ENCODE measurements at regions not wholly inside any gene's neighbourhood (a gene's known extent, or its start where the extent isn't known, plus 50 kb on each side); places are given as distances from the start of the nearest gene placed in this dataset.

GRCh38 chr4:81754169-81754568 is 282.5 kb upstream of the RASGEF1B start:
- no peak for DNase-seq

- DNase-seq: no peak
Measured at GRCh38 chr4:81751531-81752289, 280.0 kb upstream of the RASGEF1B start.

GRCh38 chr4:81747242-81747930 is 275.7 kb upstream of the RASGEF1B start:
- DNase-seq: no peak

- DNase-seq: no peak
Measured at GRCh38 chr4:81746773-81747172, 275.1 kb upstream of the RASGEF1B start.

GRCh38 chr4:81746071-81746470 is 274.4 kb upstream of the RASGEF1B start:
- no peak for DNase-seq

- no peak for DNase-seq
Measured at GRCh38 chr4:81745050-81745449, 273.3 kb upstream of the RASGEF1B start.

GRCh38 chr4:81743731-81744435 is 272.2 kb upstream of the RASGEF1B start:
- no peak for DNase-seq

- DNase-seq: no peak
Measured at GRCh38 chr4:81740487-81740886, 268.8 kb upstream of the RASGEF1B start.

GRCh38 chr4:81738891-81739290 is 267.2 kb upstream of the RASGEF1B start:
- no peak for DNase-seq

GRCh38 chr4:81737865-81738559 is 266.3 kb upstream of the RASGEF1B start:
- no peak for DNase-seq

- no peak for DNase-seq
Measured at GRCh38 chr4:81736324-81736723, 264.6 kb upstream of the RASGEF1B start.

GRCh38 chr4:81732980-81733379 is 261.3 kb upstream of the RASGEF1B start:
- DNase-seq: no peak

- peak; percentile 32 for DNase-seq
Measured at GRCh38 chr4:81724925-81725329, 253.2 kb upstream of the RASGEF1B start.

- peak; percentile 2 for DNase-seq
Measured at GRCh38 chr4:81723927-81724587, 252.3 kb upstream of the RASGEF1B start.

GRCh38 chr4:81723019-81723884 is 251.5 kb upstream of the RASGEF1B start:
- DNase-seq: no peak

- peak; percentile 30 for DNase-seq
Measured at GRCh38 chr4:81722290-81722851, 250.7 kb upstream of the RASGEF1B start.

- no peak for DNase-seq
Measured at GRCh38 chr4:81715757-81716156, 244.1 kb upstream of the RASGEF1B start.

GRCh38 chr4:81715357-81715756 is 243.7 kb upstream of the RASGEF1B start:
- DNase-seq: peak; percentile 8

- no peak for DNase-seq
Measured at GRCh38 chr4:81714291-81714690, 242.6 kb upstream of the RASGEF1B start.

- no peak for DNase-seq
Measured at GRCh38 chr4:81712714-81713113, 241.0 kb upstream of the RASGEF1B start.

GRCh38 chr4:81704461-81704860 is 232.8 kb upstream of the RASGEF1B start:
- DNase-seq: no peak

Data from NCI-H345 (cell line).